ENCODE measurements at regions not wholly inside any gene's neighbourhood (a gene's known extent, or its start where the extent isn't known, plus 50 kb on each side); places are given as distances from the start of the nearest gene placed in this dataset.

GRCh38 chr3:35215525-35216500 lies 423.5 kb upstream of the ARPP21 start:
- no peak for DNase-seq (ENCODE audit: low read depth in 2 of 2)
- TF ChIP-seq CTCF (IDR thresholded peaks at IDR 0.05; ENCODE audit: low read depth, low read length) = no peak
- H3K4me3 ChIP-seq (replicated peaks in 1 of 2; ENCODE audit: low read depth in 2 of 2, low read length in 2 of 2) = no peak overlapping the region

- H3K4me3 ChIP-seq (replicated peaks in 1 of 2; ENCODE audit: low read depth in 2 of 2, low read length in 2 of 2) = no peak overlapping the region
- TF ChIP-seq CTCF (IDR thresholded peaks at IDR 0.05; ENCODE audit: low read depth, low read length) = no peak
- DNase-seq (ENCODE audit: low read depth in 2 of 2) = no peak
Observed at GRCh38 chr3:35216501-35217266, 422.6 kb upstream of the ARPP21 start.

- TF ChIP-seq CTCF (IDR thresholded peaks at IDR 0.05; ENCODE audit: low read depth, low read length) = no peak
- no peak overlapping the region for H3K4me3 ChIP-seq (replicated peaks in 1 of 2; ENCODE audit: low read depth in 2 of 2, low read length in 2 of 2)
- no peak for DNase-seq (ENCODE audit: low read depth in 2 of 2)
Observed at GRCh38 chr3:35223632-35224394, 415.5 kb upstream of the ARPP21 start.

- no peak for TF ChIP-seq CTCF (IDR thresholded peaks at IDR 0.05; ENCODE audit: low read depth, low read length)
- H3K4me3 ChIP-seq (replicated peaks in 1 of 2; ENCODE audit: low read depth in 2 of 2, low read length in 2 of 2) = no peak overlapping the region
- no peak for DNase-seq (ENCODE audit: low read depth in 2 of 2)
Observed at GRCh38 chr3:35224565-35225295, 414.6 kb upstream of the ARPP21 start.

- peak; percentile 1 to 14 for DNase-seq (ENCODE audit: low read depth in 2 of 2)
- TF ChIP-seq CTCF (IDR thresholded peaks at IDR 0.05; ENCODE audit: low read depth, low read length) = no peak
- no peak overlapping the region for H3K4me3 ChIP-seq (replicated peaks in 1 of 2; ENCODE audit: low read depth in 2 of 2, low read length in 2 of 2)
Observed at GRCh38 chr3:35241236-35241635, 398.1 kb upstream of the ARPP21 start.

GRCh38 chr3:35254917-35255316 lies 384.4 kb upstream of the ARPP21 start:
- DNase-seq (ENCODE audit: low read depth in 2 of 2) = no peak
- H3K4me3 ChIP-seq (replicated peaks in 1 of 2; ENCODE audit: low read depth in 2 of 2, low read length in 2 of 2) = no peak overlapping the region
- TF ChIP-seq CTCF (IDR thresholded peaks at IDR 0.05; ENCODE audit: low read depth, low read length) = no peak
